ENCODE measurements at regions not wholly inside any gene's neighbourhood (a gene's known extent, or its start where the extent isn't known, plus 50 kb on each side); places are given as distances from the start of the nearest gene placed in this dataset.
A peak's percentile ranks its signal among the peaks of the same experiment; 100 is the strongest.
"Not testable (repeated sequence)": the region's sequence is repeated elsewhere in the genome, so short reads cannot be mapped to it uniquely, and the experiment has no call there.

GRCh38 chrX:63581906-63582305 lies 203.1 kb downstream of the ARHGEF9 start:
- no peak for DNase-seq

GRCh38 chrX:63581398-63581797 lies 203.6 kb downstream of the ARHGEF9 start:
- DNase-seq = no peak

- no peak for DNase-seq
Observed at GRCh38 chrX:63576533-63576932, 208.5 kb downstream of the ARHGEF9 start.

GRCh38 chrX:63575700-63576099 lies 209.3 kb downstream of the ARHGEF9 start:
- DNase-seq = not testable (repeated sequence)

GRCh38 chrX:63566856-63567255 lies 215.7 kb upstream of the SPIN4 start:
- no peak for DNase-seq

DNA sequence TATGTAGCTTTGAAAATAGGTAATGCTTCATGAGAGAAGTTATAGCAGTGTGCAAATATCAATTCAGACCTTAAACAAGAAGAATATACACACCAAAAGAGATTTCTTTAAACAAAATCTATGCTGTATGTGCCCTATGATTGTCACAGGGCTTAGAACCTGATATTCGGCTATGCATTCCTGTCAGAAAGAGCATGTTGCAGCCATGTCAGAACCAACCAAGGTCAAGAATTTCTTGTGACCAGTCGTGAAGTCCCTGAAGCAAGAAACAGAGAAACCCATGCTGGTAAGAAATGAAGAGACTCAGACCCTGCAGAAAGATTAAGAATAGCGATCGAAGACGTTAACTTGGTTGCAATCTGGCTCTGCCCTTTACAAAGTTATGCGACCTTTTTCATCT lies 210.3 kb upstream of the SPIN4 start:
- DNase-seq = no peak

- DNase-seq = peak; percentile 62
Observed at GRCh38 chrX:63560601-63561218, 209.6 kb upstream of the SPIN4 start.

DNA sequence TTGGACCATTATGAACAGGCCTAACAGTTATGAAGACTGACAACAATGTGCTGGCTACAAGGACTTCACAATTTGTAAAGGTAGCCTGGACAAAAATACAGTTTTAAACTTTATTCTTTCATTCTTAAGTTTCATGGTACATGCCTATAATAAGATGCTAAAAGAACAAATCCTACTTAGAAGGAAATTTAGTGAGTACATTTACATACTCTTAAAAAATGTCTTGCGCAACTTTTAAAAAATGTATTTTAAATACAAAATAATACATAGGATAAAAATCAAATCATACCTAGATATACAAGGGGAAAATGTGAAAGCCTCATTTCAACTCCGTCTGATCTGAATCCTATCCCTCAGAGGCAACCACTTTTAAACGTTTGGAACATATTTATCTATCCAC lies 200.7 kb upstream of the SPIN4 start:
- DNase-seq = no peak

- DNase-seq = no peak
Observed at GRCh38 chrX:63530654-63531053, 179.5 kb upstream of the SPIN4 start.

GRCh38 chrX:63529961-63530360 lies 178.8 kb upstream of the SPIN4 start:
- no peak for DNase-seq

DNA sequence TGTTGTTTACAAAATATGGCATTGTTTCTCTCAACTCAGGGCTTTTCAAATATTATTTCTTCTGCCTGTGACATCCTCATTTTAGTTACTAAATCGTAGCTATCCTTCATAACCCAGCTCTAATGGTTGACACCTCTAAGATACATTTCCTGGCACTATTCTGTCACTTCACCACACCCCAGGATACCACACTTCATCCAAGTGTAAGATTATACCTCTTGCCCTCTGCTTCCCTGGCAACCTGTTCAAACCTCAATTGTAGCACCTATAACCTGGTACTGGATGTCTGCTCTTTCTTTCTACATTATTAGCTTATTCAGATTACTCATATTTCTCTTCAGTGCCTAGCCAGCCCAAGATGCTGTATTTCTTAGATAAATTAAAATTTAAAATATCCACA lies 175.7 kb upstream of the SPIN4 start:
- no peak for DNase-seq

GRCh38 chrX:63525491-63525890 lies 174.4 kb upstream of the SPIN4 start:
- no peak for DNase-seq

DNA sequence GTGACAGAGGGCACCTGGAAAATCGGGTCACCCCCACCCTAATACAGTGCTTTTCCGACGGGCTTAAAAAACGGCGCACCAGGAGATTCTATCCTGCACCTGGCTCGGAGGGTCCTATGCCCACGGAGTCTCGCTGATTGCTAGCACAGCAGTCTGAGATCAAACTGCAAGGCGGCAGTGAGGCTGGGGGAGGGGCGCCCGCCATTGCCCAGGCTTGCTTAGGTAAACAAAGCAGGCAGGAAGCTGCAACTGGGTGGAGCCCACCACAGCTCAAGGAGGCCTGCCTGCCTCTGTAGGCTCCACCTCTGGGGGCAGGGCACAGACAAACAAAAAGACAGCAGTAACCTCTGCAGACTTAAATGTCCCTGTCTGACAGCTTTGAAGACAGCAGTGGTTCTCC lies 168.2 kb upstream of the SPIN4 start:
- DNase-seq = not testable (repeated sequence)

DNA sequence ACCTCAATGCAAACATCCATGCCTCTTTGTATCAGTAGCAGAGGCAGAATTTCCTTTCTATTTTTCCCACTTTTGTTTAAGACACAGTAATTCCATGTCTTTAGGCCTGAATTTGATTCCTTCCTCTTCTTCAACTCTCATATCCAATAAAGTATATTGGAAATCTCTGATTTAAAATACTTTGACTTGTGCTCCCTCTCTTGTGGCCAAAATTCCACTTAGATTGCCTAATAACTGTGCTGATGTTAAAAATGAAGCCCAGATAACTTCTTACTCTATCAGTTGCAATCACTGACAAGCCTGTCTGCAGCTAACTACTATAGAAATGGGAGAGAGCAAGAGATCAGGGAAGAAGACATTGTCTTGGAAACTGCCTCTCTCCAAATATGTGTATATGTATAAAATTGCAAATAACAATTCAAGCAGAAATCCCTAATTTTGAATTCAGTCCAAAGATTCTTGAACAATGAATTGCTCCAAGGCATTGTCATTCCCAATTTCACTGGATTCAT lies 163.5 kb upstream of the SPIN4 start:
- no peak for DNase-seq

GRCh38 chrX:63513825-63514568 lies 162.9 kb upstream of the SPIN4 start:
- DNase-seq = peak; percentile 5

- DNase-seq = no peak
Observed at GRCh38 chrX:63511361-63511760, 160.2 kb upstream of the SPIN4 start.

- no peak for DNase-seq
Observed at GRCh38 chrX:63508668-63509067, 157.5 kb upstream of the SPIN4 start.

- peak; percentile 1 for DNase-seq
Observed at GRCh38 chrX:63506320-63506719, 155.2 kb upstream of the SPIN4 start.

DNA sequence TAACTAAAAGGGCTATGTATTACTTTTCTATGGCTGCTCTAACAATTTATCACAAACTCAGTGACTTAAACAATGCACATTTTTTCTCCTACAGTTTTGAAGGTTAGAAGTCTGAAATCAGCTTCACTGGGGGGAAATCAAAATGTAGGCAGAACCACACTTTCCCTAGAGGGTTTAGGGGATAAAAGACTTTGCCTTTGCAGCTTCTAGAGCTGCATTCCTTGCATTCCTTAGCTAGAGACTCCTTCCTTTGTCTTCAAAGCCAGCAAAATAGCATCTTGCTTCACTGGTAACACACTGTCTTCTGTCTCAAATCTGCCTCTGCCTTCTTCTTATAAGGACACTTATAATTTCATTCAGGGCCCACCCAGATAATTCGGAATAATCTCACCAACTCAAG lies 152.4 kb upstream of the SPIN4 start:
- DNase-seq = no peak

DNA sequence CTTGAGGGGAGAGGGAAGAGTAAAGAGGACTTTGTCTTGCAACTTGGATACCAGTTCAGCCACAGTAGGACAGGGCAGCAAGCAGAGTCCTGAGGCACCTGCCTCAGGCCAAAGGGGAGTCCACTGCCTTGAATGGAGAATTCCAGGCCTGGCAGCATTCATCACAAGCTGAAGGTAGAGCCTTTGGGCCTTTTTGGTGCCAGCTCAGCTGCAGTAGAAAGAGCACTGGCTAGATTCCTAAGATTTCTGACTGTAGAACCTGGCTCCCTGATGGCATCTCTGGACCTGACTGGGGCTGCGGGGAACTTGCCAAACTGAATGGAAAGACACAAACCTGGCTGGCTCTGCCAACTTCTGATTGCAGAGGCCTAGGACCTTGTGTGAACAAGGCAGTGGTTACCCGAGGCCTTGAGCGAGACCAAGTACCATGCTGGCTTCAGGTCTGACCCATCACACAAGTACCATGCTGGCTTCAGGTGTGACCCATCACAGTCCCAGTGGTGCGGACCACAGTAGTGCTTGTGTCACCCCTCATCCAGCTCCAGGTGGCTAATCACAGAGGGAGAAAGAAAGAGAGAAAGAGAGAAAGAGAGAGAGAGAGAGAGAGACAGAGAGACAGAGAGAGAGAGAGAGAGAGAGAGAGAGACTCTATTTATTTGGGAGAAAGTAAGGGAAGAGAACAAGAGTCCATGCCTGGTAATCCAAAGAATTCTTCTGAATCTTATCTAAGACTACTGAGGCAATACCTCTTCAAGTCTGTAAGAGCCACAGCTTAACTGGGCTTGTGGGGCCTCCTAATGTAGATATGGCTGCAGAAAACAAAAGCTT lies 137.6 kb upstream of the SPIN4 start:
- no peak for DNase-seq

DNA sequence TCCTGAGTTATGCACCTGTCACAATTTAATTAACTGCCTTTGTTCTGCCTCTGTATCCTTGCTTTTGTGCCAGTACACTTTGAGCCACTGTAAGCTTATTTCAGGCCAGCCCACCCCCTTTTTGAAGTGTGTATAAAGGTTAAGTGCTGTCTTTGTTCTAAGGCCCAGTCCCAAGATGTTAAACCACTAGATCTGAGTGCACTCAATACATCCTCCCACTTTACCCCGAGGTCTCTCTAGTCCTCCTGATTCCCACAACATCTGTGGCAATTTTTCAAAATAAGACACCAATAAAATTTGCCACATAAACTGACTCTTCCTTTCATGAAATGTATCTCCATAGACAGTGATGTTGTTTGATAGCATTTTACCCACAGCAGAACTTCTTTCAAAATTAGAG lies 124.1 kb upstream of the SPIN4 start:
- no peak for DNase-seq

- no peak for DNase-seq
Observed at GRCh38 chrX:63471004-63471403, 119.9 kb upstream of the SPIN4 start.

DNA sequence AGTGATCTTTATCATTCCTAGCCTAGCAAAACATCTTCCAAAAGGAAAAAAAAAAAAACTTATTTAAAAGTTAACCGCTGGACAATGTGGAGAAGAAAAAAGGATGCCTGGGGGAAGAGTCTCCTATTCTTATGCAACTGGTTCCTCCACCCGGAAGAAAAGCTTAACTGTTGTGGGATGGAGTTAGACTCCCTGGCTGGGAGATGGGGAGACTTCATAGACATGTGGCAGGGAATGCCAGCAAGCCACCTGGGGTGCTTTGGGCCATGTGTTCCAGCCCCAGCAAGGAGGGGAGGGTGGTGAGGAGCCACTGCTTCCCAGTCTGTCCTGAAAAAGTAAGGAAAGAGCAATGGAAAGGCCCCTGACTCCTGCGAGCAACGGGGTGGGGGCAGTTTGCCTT lies 119.4 kb upstream of the SPIN4 start:
- no peak for DNase-seq

GRCh38 chrX:63466690-63467089 lies 115.6 kb upstream of the SPIN4 start:
- DNase-seq = no peak
